Ovary (tissue), 3 donors: ENCODE measurements at regions not wholly inside any gene's neighbourhood (a gene's known extent, or its start where the extent isn't known, plus 50 kb on each side); places are given as distances from the start of the nearest gene placed in this dataset.

ENCODE experiments used
- CTCF ChIP-seq, 3 donors: fragments of 450-650 bp in 2 of 3; fragments of 200-600 bp in 1 of 3; IDR thresholded peaks; one replicate each; pipeline versions ENCODE4 v1.5.1 to v1.8.0; 2016 to 2022; ENCODE audit warnings: antibody characterized with exemption in 3 of 3, mild to moderate bottlenecking in 1 of 3
- EP300 ChIP-seq: sonication (generic); formaldehyde crosslinking; IDR thresholded peaks from one replicate; pipeline ENCODE4 v1.6.1; 2017; ENCODE audit warnings: antibody characterized with exemption
- POLR2A ChIP-seq: fragments of 450-650 bp; IDR thresholded peaks from one replicate; pipeline ENCODE4 v1.6.1; 2017; ENCODE audit warnings: antibody characterized with exemption, mild to moderate bottlenecking, moderate library complexity
- donor health status: DM: no; HTN: no; CAD: no.

GRCh38 chr5:56317923-56318561 is 84.9 kb upstream of the ANKRD55 start:
- TF ChIP-seq POLR2A: no peak
- TF ChIP-seq CTCF (IDR thresholded peaks at IDR 0.05): no peak
- no peak for TF ChIP-seq EP300
